ENCODE measurements at regions not wholly inside any gene's neighbourhood (a gene's known extent, or its start where the extent isn't known, plus 50 kb on each side); places are given as distances from the start of the nearest gene placed in this dataset.

DNA sequence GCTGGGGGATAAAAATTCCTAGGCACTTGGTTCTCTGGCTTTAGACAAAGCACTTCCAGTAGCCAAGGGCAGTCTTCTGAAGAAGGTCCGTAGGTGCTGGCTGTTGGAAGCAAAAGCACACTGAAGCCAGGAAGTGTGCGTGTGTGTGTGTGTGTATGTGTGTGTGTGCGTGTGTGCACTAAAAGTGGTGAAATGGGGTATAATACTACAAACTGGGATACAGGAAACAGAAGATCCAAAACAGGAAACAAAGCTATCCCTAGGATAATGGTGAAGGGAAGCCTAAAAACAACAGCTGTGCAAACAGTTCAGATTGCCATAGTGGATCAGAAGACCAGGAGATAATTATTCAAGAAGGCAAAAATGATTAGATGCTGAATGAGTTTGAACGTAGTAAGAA lies 103.4 kb downstream of the IL20RB start:
- no peak for DNase-seq (ENCODE audit: low read depth, low spot score)
- ChIA-PET CTCF (no interaction called here), POLR2A (no interaction called here)
- no peak for TF ChIP-seq CTCF (IDR thresholded peaks at IDR 0.05; ENCODE audit: insufficient read depth, low read length, missing control alignments)
- no peak overlapping the region for H3K4me3 ChIP-seq (ENCODE audit: low read depth, low read length)

- H3K4me3 ChIP-seq (ENCODE audit: low read depth, low read length): no peak overlapping the region
- ChIA-PET CTCF (interaction anchor here (1.0 kb wide), 1 partner anchor 30 kb away, joined by 3 read pairs; no protein-coding TSS in a partner anchor), POLR2A (no interaction called here)
- no peak for DNase-seq (ENCODE audit: low read depth, low spot score)
- no peak for TF ChIP-seq CTCF (IDR thresholded peaks at IDR 0.05; ENCODE audit: insufficient read depth, low read length, missing control alignments)
These were observed 104.5 kb downstream of the IL20RB start for GRCh38 chr3:137062250-137062649.

- no peak for TF ChIP-seq CTCF (IDR thresholded peaks at IDR 0.05; ENCODE audit: insufficient read depth, low read length, missing control alignments)
- DNase-seq (ENCODE audit: low read depth, low spot score): no peak
- no peak overlapping the region for H3K4me3 ChIP-seq (ENCODE audit: low read depth, low read length)
- CTCF ChIA-PET: no interaction called here
- POLR2A ChIA-PET: no interaction called here
These were observed 107.6 kb downstream of the IL20RB start for GRCh38 chr3:137065381-137065780.

GRCh38 chr3:137066092-137066491 lies 108.3 kb downstream of the IL20RB start:
- no peak for TF ChIP-seq CTCF (IDR thresholded peaks at IDR 0.05; ENCODE audit: insufficient read depth, low read length, missing control alignments)
- ChIA-PET POLR2A (no interaction called here), CTCF (no interaction called here)
- no peak for DNase-seq (ENCODE audit: low read depth, low spot score)
- H3K4me3 ChIP-seq (ENCODE audit: low read depth, low read length): no peak overlapping the region

- ChIA-PET CTCF (no interaction called here), POLR2A (no interaction called here)
These were observed 113.3 kb downstream of the IL20RB start for GRCh38 chr3:137071104-137071503.

GRCh38 chr3:137075020-137075419 lies 117.2 kb downstream of the IL20RB start:
- ChIA-PET CTCF (no interaction called here), POLR2A (no interaction called here)
- TF ChIP-seq CTCF (IDR thresholded peaks at IDR 0.05; ENCODE audit: insufficient read depth, low read length, missing control alignments): no peak

More at GRCh38 chr3:137071104-137071503, 113.3 kb downstream of the IL20RB start:
- no peak for DNase-seq (ENCODE audit: low read depth, low spot score)
- H3K4me3 ChIP-seq (ENCODE audit: low read depth, low read length): no peak overlapping the region
- no peak for TF ChIP-seq CTCF (IDR thresholded peaks at IDR 0.05; ENCODE audit: insufficient read depth, low read length, missing control alignments)

More at GRCh38 chr3:137075020-137075419, 117.2 kb downstream of the IL20RB start:
- DNase-seq (ENCODE audit: low read depth, low spot score): no peak
- no peak overlapping the region for H3K4me3 ChIP-seq (ENCODE audit: low read depth, low read length)
